Panc1 (cell line): ENCODE measurements at regions not wholly inside any gene's neighbourhood (a gene's known extent, or its start where the extent isn't known, plus 50 kb on each side); places are given as distances from the start of the nearest gene placed in this dataset.

Experiments
- CTCF ChIP-seq: fragments of 450-650 bp; IDR thresholded peaks from 2 replicates; pipeline ENCODE4 v1.5.1; 2017; ENCODE audit warnings: mild to moderate bottlenecking
- POLR2AphosphoS5 ChIP-seq: IDR thresholded peaks from 2 replicates; pipeline ENCODE4 v1.6.1; 2012; ENCODE audit warnings: mild to moderate bottlenecking, low read depth, low read length, moderate library complexity
- REST ChIP-seq, 2 experiments: IDR thresholded peaks; 2 replicates each; pipeline ENCODE4 v1.6.1; 2011 to 2012; ENCODE audit warnings: low read depth in 2 of 2, control low read depth in 1 of 2, low read length in 1 of 2, mild to moderate bottlenecking in 1 of 2, moderate library complexity in 1 of 2; ENCODE audit not compliant: insufficient read depth in 1 of 2
- SIN3A ChIP-seq: IDR thresholded peaks from 2 replicates; pipeline ENCODE4 v1.6.1; 2012; ENCODE audit warnings: low read depth, mild to moderate bottlenecking, low read length, moderate library complexity, borderline replicate concordance; ENCODE audit not compliant: insufficient read depth
- TCF7L2 ChIP-seq: IDR thresholded peaks from 2 replicates; pipeline ENCODE4 v1.6.1; 2011; ENCODE audit warnings: mild to moderate bottlenecking, low read depth, low read length, inconsistent platforms

GRCh38 chrX:1792636-1793035 lies 177.8 kb downstream of the ASMT start:
- TF ChIP-seq POLR2AphosphoS5 (no peak), CTCF (no peak), SIN3A (no peak), REST (IDR thresholded peaks at IDR 0.05; ENCODE audit: insufficient read depth in 1 of 2, low read depth in 2 of 2, low read length in 1 of 2) (no peak), TCF7L2 (no peak)
